Erythroblast (primary cell): ENCODE measurements at regions not wholly inside any gene's neighbourhood (a gene's known extent, or its start where the extent isn't known, plus 50 kb on each side); places are given as distances from the start of the nearest gene placed in this dataset.

ENCODE experiments used
- GATA1 ChIP-seq: IDR thresholded peaks from 2 replicates; pipeline ENCODE4 v1.6.1; 2011; ENCODE audit warnings: low read depth, mild to moderate bottlenecking, control low read depth, low read length, moderate library complexity
- POLR2A ChIP-seq: IDR thresholded peaks from 2 replicates; pipeline ENCODE4 v1.6.1; 2011; ENCODE audit warnings: mild to moderate bottlenecking, low read length

DNA sequence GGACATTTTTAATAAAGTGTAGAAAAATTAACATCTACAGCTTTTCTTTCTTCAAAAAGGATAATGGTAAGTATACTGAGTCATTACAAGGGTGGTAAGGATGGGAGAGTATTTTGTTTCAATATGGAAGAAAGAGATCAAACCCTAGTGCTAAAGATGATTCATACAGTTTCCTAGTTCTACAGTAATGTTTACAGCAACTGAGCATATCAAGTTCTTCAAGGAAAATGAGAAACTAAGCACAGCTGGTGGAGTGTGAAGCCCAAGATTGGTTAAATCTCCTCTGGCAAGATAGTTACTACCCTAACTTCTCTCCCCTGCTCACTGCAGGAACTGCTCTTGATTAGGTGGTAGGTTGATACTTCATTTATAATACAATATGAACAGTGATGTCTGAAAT lies 467.5 kb downstream of the XIRP2 start:
- TF ChIP-seq POLR2A, result no peak
- no peak for TF ChIP-seq GATA1
